ENCODE measurements at regions not wholly inside any gene's neighbourhood (a gene's known extent, or its start where the extent isn't known, plus 50 kb on each side); places are given as distances from the start of the nearest gene placed in this dataset.

- H3K4me3 Mint-ChIP-seq = no peak overlapping the region
- Histone ChIP-seq H4K5ac (ENCODE audit: insufficient read length, low read depth, low read length) (no peak overlapping the region), H2BK15ac (ENCODE audit: low read depth, low read length) (no peak overlapping the region), H3T11ph (ENCODE audit: low read length) (no peak overlapping the region), H3K23me2 (ENCODE audit: insufficient read length, low read depth, low read length, poor library complexity, severe bottlenecking) (no peaks in the 10 kb centered on the region), H3K27me3 (ENCODE audit: insufficient read depth, low read length) (no peaks in the 10 kb centered on the region), H3K4ac (ENCODE audit: low read depth, low read length) (no peak overlapping the region), H3K4me1 (ENCODE audit: insufficient read depth, low read length) (no peaks in the 10 kb centered on the region), H4K91ac (ENCODE audit: insufficient read length, low read depth, low read length) (no peak overlapping the region), H2BK20ac (ENCODE audit: low read depth, low read length, poor library complexity, severe bottlenecking) (no peak overlapping the region), H2AFZ (ENCODE audit: low read length) (no peak overlapping the region), H2AK5ac (ENCODE audit: insufficient read length, low read length) (no peak overlapping the region), H3K18ac (ENCODE audit: insufficient read length, low read depth, low read length) (no peak overlapping the region), H4K20me1 (ENCODE audit: control insufficient read depth, insufficient read depth, insufficient read length) (no peaks in the 10 kb centered on the region), H3K4me2 (ENCODE audit: insufficient read depth, insufficient read length, low read length) (no peak overlapping the region), H3K9ac (ENCODE audit: extremely low read depth, insufficient read length, low read length) (no peak overlapping the region), H2BK5ac (ENCODE audit: insufficient read length, low read length) (no peak overlapping the region), H3K56ac (ENCODE audit: insufficient read length, low read depth, low read length) (no peak overlapping the region), H3K9me3 (ENCODE audit: control insufficient read depth, low read depth, low read length) (no peaks in the 10 kb centered on the region), H3K79me1 (ENCODE audit: insufficient read depth, low read depth, low read length, poor library complexity, severe bottlenecking) (no peaks in the 10 kb centered on the region), H3K14ac (ENCODE audit: insufficient read depth, low read length) (no peak overlapping the region), H3K79me2 (ENCODE audit: insufficient read depth, low read length) (no peaks in the 10 kb centered on the region), H2BK12ac (ENCODE audit: insufficient read length, low read depth, low read length) (no peak overlapping the region), H4K8ac (replicated peaks; ENCODE audit: insufficient read length, low read depth, low read length) (no peak overlapping the region), H3K23ac (ENCODE audit: insufficient read length, low read depth, low read length) (no peak overlapping the region), H2BK120ac (ENCODE audit: low read depth, low read length, poor library complexity, severe bottlenecking) (no peak overlapping the region), H3K27ac (ENCODE audit: insufficient read length, low read depth, low read length) (no peak overlapping the region)
- TF ChIP-seq, protein P1, sequence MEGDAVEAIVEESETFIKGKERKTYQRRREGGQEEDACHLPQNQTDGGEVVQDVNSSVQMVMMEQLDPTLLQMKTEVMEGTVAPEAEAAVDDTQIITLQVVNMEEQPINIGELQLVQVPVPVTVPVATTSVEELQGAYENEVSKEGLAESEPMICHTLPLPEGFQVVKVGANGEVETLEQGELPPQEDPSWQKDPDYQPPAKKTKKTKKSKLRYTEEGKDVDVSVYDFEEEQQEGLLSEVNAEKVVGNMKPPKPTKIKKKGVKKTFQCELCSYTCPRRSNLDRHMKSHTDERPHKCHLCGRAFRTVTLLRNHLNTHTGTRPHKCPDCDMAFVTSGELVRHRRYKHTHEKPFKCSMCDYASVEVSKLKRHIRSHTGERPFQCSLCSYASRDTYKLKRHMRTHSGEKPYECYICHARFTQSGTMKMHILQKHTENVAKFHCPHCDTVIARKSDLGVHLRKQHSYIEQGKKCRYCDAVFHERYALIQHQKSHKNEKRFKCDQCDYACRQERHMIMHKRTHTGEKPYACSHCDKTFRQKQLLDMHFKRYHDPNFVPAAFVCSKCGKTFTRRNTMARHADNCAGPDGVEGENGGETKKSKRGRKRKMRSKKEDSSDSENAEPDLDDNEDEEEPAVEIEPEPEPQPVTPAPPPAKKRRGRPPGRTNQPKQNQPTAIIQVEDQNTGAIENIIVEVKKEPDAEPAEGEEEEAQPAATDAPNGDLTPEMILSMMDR (conservative IDR thresholded peaks at IDR 0.05) = no peak
- no peak for DNase-seq
- H3K27me3 Mint-ChIP-seq (ENCODE audit: low read depth) = no peaks in the 10 kb centered on the region
- H3K27ac Mint-ChIP-seq = no peak overlapping the region
- H3K9me3 Mint-ChIP-seq = 0 out of 5 replicates have a peak, but pooled peaks cover 0 to 4% of the 10 kb centered on the region in 2 experiments
- no peaks in the 10 kb centered on the region for H3K4me1 Mint-ChIP-seq
- H3K36me3 Mint-ChIP-seq (ENCODE audit: insufficient read depth in 1 of 3, low read depth in 3 of 3) = no peaks in the 10 kb centered on the region
- no CpG with 5 or more reads among the region's 1 CpG for WGBS (ENCODE audit: extremely low coverage, insufficient read length, low lambda C conversion rate)
Observed at GRCh38 chr2:140014204-140014546, 1234.0 kb upstream of the NXPH2 start.
